ENCODE measurements at regions not wholly inside any gene's neighbourhood (a gene's known extent, or its start where the extent isn't known, plus 50 kb on each side); places are given as distances from the start of the nearest gene placed in this dataset.

- DNase-seq (no peak), ATAC-seq (ENCODE audit: poor library complexity) (no peak)
- Histone ChIP-seq H3K27me3 (ENCODE audit: control insufficient read depth in 1 of 2, insufficient read depth in 2 of 2, low read length in 2 of 2) (peaks cover 3 to 10% of the 10 kb centered on the region in 2 experiments), H3K36me3 (ENCODE audit: insufficient read depth, low read length) (no peaks in the 10 kb centered on the region), H3K9me3 (ENCODE audit: control insufficient read depth in 1 of 2, insufficient read depth in 1 of 2, low read length in 2 of 2) (peaks cover 0 to 3% of the 10 kb centered on the region in 2 experiments), H3K4me3 (ENCODE audit: low read length) (no peak overlapping the region), H3K27ac (ENCODE audit: low read depth in 1 of 2, low read length in 2 of 2) (no peak overlapping the region), H3K4me1 (ENCODE audit: insufficient read depth, low read length) (no peaks in the 10 kb centered on the region)
- ChIA-PET POLR2A (no interaction called here), CTCF (no interaction called here)
- H3K4me3 Mint-ChIP-seq: no peak overlapping the region
- H3K27ac Mint-ChIP-seq: no peak overlapping the region
- TF ChIP-seq CTCF (IDR thresholded peaks at IDR 0.05): no peak
- intact Hi-C loops (cut with DNase I, micrococcal nuclease): no loop called here
- H3K4me1 Mint-ChIP-seq (ENCODE audit: low read depth): no peaks in the 10 kb centered on the region
- H3K9me3 Mint-ChIP-seq: peaks cover 2% of the 10 kb centered on the region
- no peaks in the 10 kb centered on the region for H3K36me3 Mint-ChIP-seq (ENCODE audit: low read depth)
- peaks cover 20% of the 10 kb centered on the region for H3K27me3 Mint-ChIP-seq
Observed at GRCh38 chr21:41018431-41018830, 149.5 kb upstream of the BACE2 start.

- POLR2A ChIA-PET: interaction anchor here (0.6 kb wide), 1 partner anchor 522 kb away, joined by 4 read pairs; no protein-coding TSS in a partner anchor
- no peak for TF ChIP-seq CTCF (IDR thresholded peaks at IDR 0.05)
- no peak overlapping the region for H3K4me3 Mint-ChIP-seq
Observed at GRCh38 chr21:41023936-41024335, 144.0 kb upstream of the BACE2 start.

GRCh38 chr21:41024341-41024740, 143.6 kb upstream of the BACE2 start:
- ChIA-PET POLR2A (interaction anchor here (0.6 kb wide), 1 partner anchor 522 kb away, joined by 4 read pairs; no protein-coding TSS in a partner anchor), CTCF (no interaction called here)
- no peak overlapping the region for H3K27ac ChIP-seq (ENCODE audit: low read depth in 1 of 2, low read length in 2 of 2)
- no peaks in the 10 kb centered on the region for H3K36me3 Mint-ChIP-seq (ENCODE audit: low read depth)
- H3K4me1 Mint-ChIP-seq (ENCODE audit: low read depth): no peaks in the 10 kb centered on the region
- ATAC-seq (ENCODE audit: poor library complexity) (no peak), DNase-seq (no peak)
- H3K4me3 Mint-ChIP-seq: no peak overlapping the region
- peaks cover 5% of the 10 kb centered on the region for H3K9me3 Mint-ChIP-seq
- H3K27ac Mint-ChIP-seq: no peak overlapping the region
- peaks cover 0 to 3% of the 10 kb centered on the region in 2 experiments for H3K27me3 ChIP-seq (ENCODE audit: control insufficient read depth in 1 of 2, insufficient read depth in 2 of 2, low read length in 2 of 2)
- TF ChIP-seq CTCF (IDR thresholded peaks at IDR 0.05): no peak
- H3K9me3 ChIP-seq (ENCODE audit: control insufficient read depth in 1 of 2, insufficient read depth in 1 of 2, low read length in 2 of 2): peaks cover 0 to 7% of the 10 kb centered on the region in 2 experiments
- no peak overlapping the region for H3K4me3 ChIP-seq (ENCODE audit: low read length)
- no peaks in the 10 kb centered on the region for H3K4me1 ChIP-seq (ENCODE audit: insufficient read depth, low read length)
- H3K27me3 Mint-ChIP-seq: peaks cover 15% of the 10 kb centered on the region
- intact Hi-C loops (cut with DNase I, micrococcal nuclease): no loop called here
- H3K36me3 ChIP-seq (ENCODE audit: insufficient read depth, low read length): no peaks in the 10 kb centered on the region

More at GRCh38 chr21:41023936-41024335, 144.0 kb upstream of the BACE2 start:
- intact Hi-C loops (cut with DNase I, micrococcal nuclease): no loop called here
- Mint-ChIP-seq H3K4me1 (ENCODE audit: low read depth) (no peaks in the 10 kb centered on the region), H3K27me3 (peaks cover 15% of the 10 kb centered on the region), H3K27ac (no peak overlapping the region), H3K36me3 (ENCODE audit: low read depth) (no peaks in the 10 kb centered on the region), H3K9me3 (peaks cover 5% of the 10 kb centered on the region)
- Histone ChIP-seq H3K9me3 (ENCODE audit: control insufficient read depth in 1 of 2, insufficient read depth in 1 of 2, low read length in 2 of 2) (peaks cover 0 to 7% of the 10 kb centered on the region in 2 experiments), H3K4me3 (ENCODE audit: low read length) (no peak overlapping the region), H3K27ac (ENCODE audit: low read depth in 1 of 2, low read length in 2 of 2) (no peak overlapping the region), H3K36me3 (ENCODE audit: insufficient read depth, low read length) (no peaks in the 10 kb centered on the region), H3K27me3 (ENCODE audit: control insufficient read depth in 1 of 2, insufficient read depth in 2 of 2, low read length in 2 of 2) (peaks cover 0 to 3% of the 10 kb centered on the region in 2 experiments), H3K4me1 (ENCODE audit: insufficient read depth, low read length) (no peaks in the 10 kb centered on the region)
- DNase-seq (no peak), ATAC-seq (ENCODE audit: poor library complexity) (no peak)
- CTCF ChIA-PET: no interaction called here

Measured in CD4-positive, alpha-beta T cell (primary cell).